Stimulated activated CD8-positive, alpha-beta memory T cell treated with anti-CD3 and anti-CD28 coated beads, Interleukin-12 subunit alpha, Interleukin-12 subunit beta, amount 100 ng/mL, for 1 hour (primary cell): ENCODE measurements at regions not wholly inside any gene's neighbourhood (a gene's known extent, or its start where the extent isn't known, plus 50 kb on each side); places are given as distances from the start of the nearest gene placed in this dataset.
"Not testable (repeated sequence)": the region's sequence is repeated elsewhere in the genome, so short reads cannot be mapped to it uniquely, and the experiment has no call there.

Source experiments
- DNase-seq: peaks from one replicate; pipeline ENCODE4 v3.0.0-alpha.2; 2020; ENCODE audit warnings: low read depth

- no peak for DNase-seq
Measured at GRCh38 chr6:14396826-14397517, 279.4 kb downstream of the CD83 start.

- no peak for DNase-seq
Measured at GRCh38 chr6:14397518-14397901, 279.9 kb downstream of the CD83 start.

GRCh38 chr6:14398953-14399352, 281.4 kb downstream of the CD83 start:
- no peak for DNase-seq

DNA sequence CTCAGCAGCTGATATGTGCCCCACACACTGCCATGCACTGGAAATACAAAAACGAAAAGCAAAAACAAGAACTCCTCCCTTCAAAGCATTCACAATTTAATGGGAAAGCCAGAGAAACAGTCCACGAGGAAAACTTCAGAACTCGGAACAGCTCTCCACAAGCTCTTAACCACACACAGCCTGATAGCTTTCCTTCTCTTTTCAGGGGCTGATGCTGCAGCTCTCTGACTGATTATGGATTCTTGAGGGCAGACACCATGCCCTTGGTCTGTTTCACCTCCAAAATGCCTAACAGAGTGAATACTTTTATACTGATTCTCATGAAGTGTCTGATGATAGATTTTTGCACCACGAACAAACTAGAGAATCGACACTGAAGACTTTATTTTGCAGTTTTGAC, 282.1 kb downstream of the CD83 start:
- no peak for DNase-seq

- DNase-seq, result no peak
Measured at GRCh38 chr6:14401246-14401645, 283.7 kb downstream of the CD83 start.

DNA sequence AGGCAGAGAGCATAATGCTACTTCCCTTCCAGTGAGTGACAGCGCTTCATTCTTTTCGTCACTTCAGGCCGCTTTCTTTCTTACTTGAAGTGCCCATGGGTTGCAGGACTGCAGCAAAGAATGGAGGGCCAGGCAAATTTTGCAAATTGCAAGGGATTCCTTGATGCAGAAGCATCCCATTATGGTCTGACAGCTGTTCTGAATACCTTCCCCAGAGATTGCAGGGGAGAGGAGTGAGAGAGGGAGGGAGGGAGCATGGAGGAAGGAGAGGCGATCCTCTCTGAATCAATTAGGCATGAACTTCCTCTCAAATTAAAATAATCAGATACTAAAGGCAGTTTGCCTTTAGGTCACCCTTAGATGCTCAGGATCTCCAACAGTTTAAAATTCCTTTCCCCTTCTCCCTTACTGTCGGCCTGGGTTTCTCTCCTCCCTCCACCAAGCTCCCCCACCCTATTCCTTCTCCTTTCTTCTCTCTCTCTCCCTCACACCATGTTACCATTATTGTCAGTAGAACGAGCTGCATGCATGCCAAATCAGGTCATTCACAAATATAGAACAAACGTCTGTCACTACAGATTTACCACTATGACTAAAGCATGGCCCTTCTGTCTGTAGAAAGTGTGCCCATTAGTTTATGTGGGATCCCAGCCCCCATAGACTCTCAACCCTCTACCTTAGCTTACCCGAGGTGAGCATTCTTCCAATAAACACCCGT, 289.2 kb downstream of the CD83 start:
- DNase-seq, result no peak

DNA sequence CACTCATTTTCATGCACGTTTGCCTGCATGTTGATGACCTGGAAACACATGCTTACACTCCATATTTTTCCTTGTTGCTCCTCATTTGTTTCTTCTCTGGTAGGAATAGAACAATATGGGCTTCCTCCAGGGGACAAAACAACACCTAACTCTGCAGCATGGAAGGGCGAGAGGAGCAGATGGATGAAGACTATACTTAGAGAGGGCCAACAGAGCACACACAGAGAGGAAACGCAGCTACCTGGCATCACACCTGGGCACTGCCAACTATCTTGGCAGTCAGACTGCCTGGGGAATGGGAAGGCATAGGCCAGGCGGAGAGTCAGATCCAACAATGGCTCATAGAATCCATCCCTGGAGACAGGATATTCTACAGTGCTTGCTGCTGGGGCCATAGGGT, 290.9 kb downstream of the CD83 start:
- no peak for DNase-seq

- no peak for DNase-seq
Measured at GRCh38 chr6:14412026-14412425, 294.5 kb downstream of the CD83 start.

DNA sequence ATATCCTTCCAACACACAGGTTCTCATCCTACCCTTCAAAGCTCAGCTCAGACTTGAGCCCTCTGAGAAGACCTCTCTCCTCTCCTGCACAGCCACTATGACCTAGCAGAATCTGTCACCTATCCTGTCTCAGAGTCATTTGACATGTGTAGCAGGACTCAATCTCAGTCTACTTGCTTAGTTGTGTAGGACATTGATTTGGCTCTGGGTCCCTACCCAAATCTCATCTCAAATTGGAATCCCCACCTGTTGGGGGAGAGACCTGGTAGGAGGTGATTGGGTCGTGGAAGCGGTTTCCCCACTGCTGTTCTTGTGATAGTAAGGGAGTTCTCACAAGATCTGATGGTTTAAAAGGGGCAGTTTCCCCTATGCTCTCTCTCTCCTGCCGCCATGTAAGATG, 297.9 kb downstream of the CD83 start:
- no peak for DNase-seq

GRCh38 chr6:14417377-14417776, 299.8 kb downstream of the CD83 start:
- DNase-seq, result no peak

GRCh38 chr6:14419224-14419623, 301.7 kb downstream of the CD83 start:
- DNase-seq, result not testable (repeated sequence)

GRCh38 chr6:14422061-14422460, 304.5 kb downstream of the CD83 start:
- DNase-seq, result no peak

GRCh38 chr6:14422917-14423316, 305.3 kb downstream of the CD83 start:
- DNase-seq, result no peak

DNA sequence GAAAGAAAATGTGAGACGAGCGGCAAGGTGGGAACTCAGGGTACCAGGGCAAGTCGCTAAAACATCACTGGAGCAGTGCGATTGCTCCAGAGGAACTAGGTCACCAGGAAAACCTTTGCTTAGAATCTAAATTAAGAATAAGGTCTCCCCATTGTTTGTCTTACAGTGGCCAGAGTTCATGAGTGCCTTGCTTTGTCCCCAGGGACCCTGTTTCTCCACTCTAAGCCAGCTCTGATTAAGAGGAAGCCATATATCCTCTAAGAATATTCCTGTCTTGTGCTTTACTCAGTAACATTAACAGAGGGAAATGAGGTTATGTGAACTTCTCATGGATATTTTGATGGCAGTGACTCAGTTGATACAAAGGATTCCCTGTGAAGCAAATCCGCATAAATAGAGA, 305.8 kb downstream of the CD83 start:
- no peak for DNase-seq

GRCh38 chr6:14423955-14424354, 306.4 kb downstream of the CD83 start:
- no peak for DNase-seq

DNA sequence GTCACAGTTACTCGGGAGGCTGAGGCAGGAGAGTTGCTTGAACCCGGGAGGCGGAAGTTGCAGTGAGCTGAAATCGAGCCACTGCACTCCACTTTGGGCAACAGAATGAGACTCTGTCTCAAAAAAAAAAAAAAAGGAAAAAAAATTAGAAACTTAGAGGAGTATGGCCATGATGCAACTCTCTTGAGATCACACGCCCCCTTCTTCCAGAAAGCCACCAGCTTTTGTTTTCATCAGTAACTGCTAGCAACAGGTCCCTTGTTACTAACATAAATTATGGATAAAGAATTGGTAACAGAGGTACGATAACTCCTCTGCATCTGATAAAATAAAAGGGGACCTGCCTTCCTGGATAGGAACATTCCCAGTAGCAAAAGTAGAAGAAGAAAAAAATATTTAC, 308.2 kb downstream of the CD83 start:
- no peak for DNase-seq

DNA sequence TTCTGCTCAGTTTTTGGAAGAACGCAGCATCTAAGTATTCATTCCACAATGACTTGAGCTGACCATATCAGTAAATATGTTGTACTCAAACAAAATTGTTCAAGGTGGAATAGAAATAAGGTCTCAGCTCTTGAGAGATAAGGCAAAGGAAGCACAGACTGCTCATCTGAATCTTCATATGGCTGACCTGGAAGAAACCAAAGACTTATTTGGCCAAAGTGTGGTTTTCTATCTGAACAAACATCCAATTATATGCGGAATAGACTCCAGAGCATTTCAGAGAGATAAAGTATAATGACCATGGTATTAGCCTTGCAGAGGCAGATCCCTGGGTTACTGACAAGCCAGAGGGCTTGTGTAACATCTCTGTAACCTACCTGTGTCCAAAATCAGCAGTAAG, 308.7 kb downstream of the CD83 start:
- no peak for DNase-seq

- no peak for DNase-seq
Measured at GRCh38 chr6:14428269-14428668, 310.7 kb downstream of the CD83 start.

- no peak for DNase-seq
Measured at GRCh38 chr6:14429396-14429795, 311.8 kb downstream of the CD83 start.

DNA sequence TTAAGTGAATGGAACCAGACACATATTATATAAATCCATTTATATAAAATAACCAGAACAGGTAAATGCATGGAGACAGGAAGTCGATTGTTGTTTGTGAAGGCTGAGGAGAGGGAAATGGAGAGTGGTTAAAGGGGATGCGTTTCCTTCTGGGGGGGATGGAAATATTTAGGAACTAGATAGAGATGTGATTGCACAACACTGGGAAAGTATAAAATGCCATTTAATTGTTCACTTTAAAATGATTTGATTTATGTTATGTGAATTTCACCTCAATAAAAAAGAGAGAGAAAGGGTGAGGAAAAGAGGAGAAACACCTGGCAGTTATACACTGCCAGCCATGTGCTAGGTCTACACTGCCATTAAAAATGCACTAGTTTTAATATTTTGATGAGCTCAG, 312.6 kb downstream of the CD83 start:
- no peak for DNase-seq

DNA sequence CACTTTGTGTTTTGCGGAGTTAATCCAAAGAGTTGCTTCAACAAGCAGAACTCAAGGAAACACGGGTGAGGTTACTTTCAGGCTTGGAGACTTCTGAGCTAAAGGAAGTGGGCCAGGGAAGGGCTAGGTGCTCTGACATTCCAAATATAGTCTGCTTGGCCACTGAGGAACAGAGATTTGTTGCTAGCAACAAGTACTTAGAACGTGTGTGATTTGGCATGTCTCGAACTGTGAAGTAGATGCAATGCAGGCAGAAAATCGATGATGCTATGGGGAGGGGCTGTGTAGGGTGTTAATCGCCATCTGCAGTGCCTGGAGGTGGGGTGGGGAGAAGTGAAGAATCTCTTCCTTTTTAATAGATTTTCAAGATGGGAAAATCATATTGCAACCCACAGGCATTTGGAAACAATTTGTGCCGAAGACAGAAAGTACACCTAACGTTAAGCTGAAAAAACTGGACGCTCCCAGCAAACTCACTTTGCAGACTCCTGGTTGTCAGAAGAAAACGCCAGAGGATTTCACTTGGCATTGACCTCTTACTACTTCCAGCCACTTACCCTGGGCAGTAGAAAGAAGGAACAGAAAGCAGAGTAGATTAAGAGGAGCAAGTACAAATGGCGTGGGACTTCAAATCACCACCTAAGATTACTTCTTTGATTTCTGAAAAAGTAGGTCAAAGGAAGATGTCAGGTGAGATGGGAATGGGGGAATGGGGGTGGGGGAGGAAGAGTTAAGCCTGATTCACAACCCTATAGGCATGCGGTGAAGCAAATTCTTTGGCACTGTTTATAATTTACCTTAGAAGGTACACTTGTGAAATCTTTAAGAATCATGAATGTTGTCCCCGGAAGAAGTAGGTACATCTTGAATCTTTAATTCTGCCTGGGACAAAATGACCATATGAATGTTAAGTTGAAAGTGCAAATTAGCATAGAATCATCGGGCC, 314.1 kb downstream of the CD83 start:
- DNase-seq, result no peak

DNA sequence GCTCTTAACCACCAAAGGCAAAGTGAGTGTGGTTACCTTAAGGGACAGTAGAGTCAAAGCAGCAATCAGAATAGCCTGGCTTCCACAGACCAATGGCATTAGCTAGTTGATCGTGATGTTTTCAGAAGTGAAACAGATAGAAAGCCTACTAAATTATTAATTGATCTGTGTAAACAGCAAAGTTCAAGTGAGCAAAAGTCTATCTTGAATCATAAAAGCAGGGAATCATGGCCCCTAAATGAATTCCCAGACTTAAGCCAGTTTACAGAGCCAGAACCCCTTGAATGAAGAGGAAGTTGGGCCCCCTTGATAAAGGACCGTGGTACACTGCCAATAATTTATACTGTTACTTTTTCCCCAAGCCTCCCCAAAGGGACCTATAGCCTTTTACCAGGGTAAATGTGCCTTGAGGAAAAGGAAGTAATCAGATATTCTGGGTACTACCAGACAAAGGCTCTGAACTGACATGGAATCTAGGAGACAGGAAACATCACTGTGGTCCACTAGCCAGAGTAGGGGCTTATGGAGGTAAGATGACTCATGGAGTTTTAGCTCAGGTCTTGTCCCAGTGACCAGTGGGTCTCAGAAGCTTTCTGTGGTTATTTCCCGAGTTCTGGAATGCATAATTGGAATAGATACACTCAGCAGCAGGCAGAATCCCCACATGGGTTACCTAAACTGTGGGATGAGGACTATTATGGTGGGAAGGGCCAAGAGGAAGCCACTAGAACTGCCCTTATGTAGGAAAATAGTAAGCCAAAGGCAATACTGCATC, 317.5 kb downstream of the CD83 start:
- DNase-seq, result no peak
